ENCODE measurements at regions not wholly inside any gene's neighbourhood (a gene's known extent, or its start where the extent isn't known, plus 50 kb on each side); places are given as distances from the start of the nearest gene placed in this dataset.

GRCh38 chr14:76264384-76264783 lies 111.6 kb upstream of the ESRRB start:
- H3K4me1 Mint-ChIP-seq (ENCODE audit: low read depth), result no peaks in the 10 kb centered on the region
- no peak overlapping the region for H3K27ac Mint-ChIP-seq
- no peaks in the 10 kb centered on the region for H3K36me3 Mint-ChIP-seq (ENCODE audit: low read depth)
- peaks cover under 1% of the 10 kb centered on the region for H3K27me3 Mint-ChIP-seq (ENCODE audit: low read depth)
- H3K9me3 Mint-ChIP-seq, result no peaks in the 10 kb centered on the region
- H3K4me3 Mint-ChIP-seq, result no peak overlapping the region

DNA sequence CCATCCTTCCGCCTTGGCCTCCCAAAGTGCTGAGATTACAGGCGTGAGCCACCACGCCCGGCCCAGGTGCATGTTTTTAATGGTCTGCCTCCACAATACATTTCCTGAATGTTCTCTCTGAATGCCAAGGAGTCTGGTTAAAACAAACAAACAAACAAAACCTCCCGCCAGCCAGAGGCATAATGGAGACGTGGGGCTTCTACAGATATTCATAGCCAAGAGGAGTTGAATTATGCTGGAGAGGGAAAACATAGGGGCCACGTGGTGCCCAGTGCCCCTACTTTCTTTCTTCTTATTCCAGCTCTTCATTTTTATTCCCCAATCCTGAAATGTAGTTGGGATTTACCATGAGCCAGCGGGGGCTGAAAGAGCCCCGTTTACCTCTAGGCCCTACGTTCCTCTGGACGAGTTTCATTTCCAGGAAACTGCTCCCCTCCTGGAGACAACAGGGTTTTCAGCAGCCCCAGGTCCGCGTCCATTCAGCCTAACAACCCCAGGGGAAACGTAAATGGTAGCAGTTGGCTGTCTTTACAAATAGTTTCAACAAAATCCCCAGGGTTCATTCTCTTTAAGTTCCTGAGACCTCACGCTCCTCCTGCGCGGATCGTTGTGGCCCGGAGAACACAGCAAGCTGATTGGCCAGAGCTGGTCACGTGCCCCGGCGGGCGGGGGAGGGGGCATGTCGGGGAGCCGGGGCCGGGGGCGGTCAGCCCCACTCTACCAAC lies 108.5 kb upstream of the ESRRB start:
- no peaks in the 10 kb centered on the region for H3K9me3 Mint-ChIP-seq
- no peaks in the 10 kb centered on the region for H3K4me1 Mint-ChIP-seq (ENCODE audit: low read depth)
- H3K27ac Mint-ChIP-seq, result no peak overlapping the region
- no peak overlapping the region for H3K4me3 Mint-ChIP-seq
- peaks cover 4% of the 10 kb centered on the region for H3K27me3 Mint-ChIP-seq (ENCODE audit: low read depth)
- H3K36me3 Mint-ChIP-seq (ENCODE audit: low read depth), result no peaks in the 10 kb centered on the region

DNA sequence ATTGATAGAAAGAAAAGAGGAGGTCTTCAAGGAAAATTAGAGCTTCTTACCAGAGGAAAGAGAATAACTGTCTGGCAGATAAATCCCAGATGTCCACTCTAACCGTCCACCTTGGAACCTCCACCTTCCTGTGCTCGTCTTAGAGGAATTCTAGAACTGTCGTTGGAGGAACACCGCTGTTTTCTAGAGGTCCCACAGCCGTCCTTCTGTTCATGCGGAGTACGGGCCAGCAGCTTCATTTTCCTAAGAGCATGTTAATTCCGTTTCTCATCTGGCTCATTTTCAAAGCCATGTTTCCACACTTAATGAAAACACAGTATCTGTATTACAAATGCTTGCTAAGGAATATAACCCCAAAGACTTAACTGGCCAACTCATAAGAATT lies 107.9 kb upstream of the ESRRB start:
- Mint-ChIP-seq H3K27me3 (ENCODE audit: low read depth) (peaks cover 4% of the 10 kb centered on the region), H3K4me1 (ENCODE audit: low read depth) (no peaks in the 10 kb centered on the region), H3K4me3 (no peak overlapping the region), H3K36me3 (ENCODE audit: low read depth) (no peaks in the 10 kb centered on the region), H3K9me3 (no peaks in the 10 kb centered on the region), H3K27ac (no peak overlapping the region)

- Mint-ChIP-seq H3K27ac (no peak overlapping the region), H3K4me3 (no peak overlapping the region), H3K36me3 (ENCODE audit: low read depth) (no peaks in the 10 kb centered on the region), H3K27me3 (ENCODE audit: low read depth) (peaks cover 4% of the 10 kb centered on the region), H3K9me3 (no peaks in the 10 kb centered on the region), H3K4me1 (ENCODE audit: low read depth) (no peaks in the 10 kb centered on the region)
Measured at GRCh38 chr14:76268700-76269099, 107.2 kb upstream of the ESRRB start.

DNA sequence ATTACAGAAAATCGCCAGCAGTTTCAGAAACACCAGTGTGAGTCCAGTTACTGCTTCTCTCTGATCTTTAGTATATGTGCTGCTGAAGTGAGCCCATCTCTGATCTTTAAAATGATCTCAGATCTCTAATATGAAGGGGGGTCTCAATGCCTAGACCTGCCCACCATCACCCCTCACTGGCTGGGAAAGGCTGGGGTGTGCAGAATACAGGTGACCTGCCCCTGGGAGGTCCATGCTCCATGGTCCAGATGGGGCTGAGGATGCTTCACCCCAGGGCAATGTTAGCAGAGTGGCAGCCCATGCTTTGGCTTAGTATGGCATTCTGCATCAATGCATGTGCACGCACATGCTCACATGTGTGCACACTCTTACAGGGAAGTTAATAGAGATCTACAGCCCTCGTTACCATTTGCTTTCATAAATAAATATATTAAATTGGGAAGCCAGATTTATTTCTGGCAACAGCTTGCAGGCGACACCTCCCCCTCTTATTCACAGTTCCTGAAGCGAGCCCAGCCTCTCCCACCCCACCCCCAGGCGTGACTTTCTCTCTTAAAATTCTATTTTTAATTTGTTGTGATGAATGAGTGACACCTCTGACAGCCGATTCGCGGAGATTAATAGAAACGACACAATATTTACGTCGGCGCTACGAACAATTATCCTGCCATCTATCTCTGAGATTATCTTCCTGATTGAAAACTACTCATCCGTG lies 104.7 kb upstream of the ESRRB start:
- H3K36me3 Mint-ChIP-seq (ENCODE audit: low read depth), result no peaks in the 10 kb centered on the region
- no peak overlapping the region for H3K27ac Mint-ChIP-seq
- H3K4me1 Mint-ChIP-seq (ENCODE audit: low read depth), result no peaks in the 10 kb centered on the region
- H3K27me3 Mint-ChIP-seq (ENCODE audit: low read depth), result peaks cover 4% of the 10 kb centered on the region
- no peak overlapping the region for H3K4me3 Mint-ChIP-seq
- H3K9me3 Mint-ChIP-seq, result no peaks in the 10 kb centered on the region

GRCh38 chr14:76272349-76272748 lies 103.6 kb upstream of the ESRRB start:
- H3K27ac Mint-ChIP-seq, result no peak overlapping the region

GRCh38 chr14:76272774-76273173 lies 103.2 kb upstream of the ESRRB start:
- Mint-ChIP-seq H3K4me1 (ENCODE audit: low read depth) (no peaks in the 10 kb centered on the region), H3K27ac (no peak overlapping the region), H3K9me3 (no peaks in the 10 kb centered on the region), H3K27me3 (ENCODE audit: low read depth) (peaks cover 4% of the 10 kb centered on the region), H3K36me3 (ENCODE audit: low read depth) (no peaks in the 10 kb centered on the region), H3K4me3 (no peak overlapping the region)

More at GRCh38 chr14:76272349-76272748, 103.6 kb upstream of the ESRRB start:
- no peaks in the 10 kb centered on the region for H3K9me3 Mint-ChIP-seq
- H3K36me3 Mint-ChIP-seq (ENCODE audit: low read depth), result no peaks in the 10 kb centered on the region
- H3K4me1 Mint-ChIP-seq (ENCODE audit: low read depth), result no peaks in the 10 kb centered on the region
- H3K27me3 Mint-ChIP-seq (ENCODE audit: low read depth), result peaks cover 4% of the 10 kb centered on the region
- no peak overlapping the region for H3K4me3 Mint-ChIP-seq

DNA sequence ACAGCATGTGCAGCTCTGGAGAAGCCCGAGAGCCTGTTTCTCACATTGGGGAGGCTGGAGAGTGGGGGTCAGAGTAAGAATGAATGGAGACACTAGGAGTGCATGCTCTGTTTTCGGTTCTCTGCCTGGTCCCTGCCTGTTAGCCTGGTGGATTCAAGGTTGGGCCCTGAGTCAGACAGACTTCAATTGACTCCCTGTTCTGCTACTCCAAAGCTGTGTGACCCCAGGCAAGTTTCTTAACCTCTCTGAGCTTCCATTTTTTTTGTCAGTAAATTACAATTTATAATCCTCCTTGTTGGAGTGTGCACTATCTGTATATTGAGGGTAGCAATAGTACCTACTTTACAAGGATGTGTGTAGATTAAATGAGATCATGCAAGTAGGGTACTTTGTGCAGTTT lies 102.6 kb upstream of the ESRRB start:
- Mint-ChIP-seq H3K4me3 (no peak overlapping the region), H3K4me1 (ENCODE audit: low read depth) (no peaks in the 10 kb centered on the region), H3K36me3 (ENCODE audit: low read depth) (no peaks in the 10 kb centered on the region), H3K27ac (no peak overlapping the region), H3K9me3 (no peaks in the 10 kb centered on the region), H3K27me3 (ENCODE audit: low read depth) (peaks cover 4% of the 10 kb centered on the region)

DNA sequence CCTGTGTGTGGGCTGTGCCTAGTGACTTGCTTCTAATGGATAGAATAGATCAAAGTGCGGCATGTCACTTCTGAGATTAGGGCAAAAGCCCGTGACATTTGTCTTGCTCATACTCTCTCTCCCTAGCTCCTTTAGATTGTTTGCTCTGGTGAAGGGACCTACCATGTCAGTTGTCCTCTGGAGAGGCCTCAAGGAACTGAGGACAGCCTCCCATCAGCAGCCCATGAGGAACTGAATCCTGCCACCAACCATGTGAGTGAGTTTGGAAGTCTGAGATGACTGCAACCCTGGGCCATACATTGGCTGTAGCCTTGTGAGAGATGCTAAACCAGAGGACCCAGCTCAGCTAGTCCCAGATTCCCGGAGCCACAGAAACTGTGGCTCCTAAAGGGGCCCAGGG lies 101.6 kb upstream of the ESRRB start:
- H3K4me1 Mint-ChIP-seq (ENCODE audit: low read depth), result no peaks in the 10 kb centered on the region
- no peaks in the 10 kb centered on the region for H3K9me3 Mint-ChIP-seq
- no peak overlapping the region for H3K4me3 Mint-ChIP-seq
- peaks cover 3% of the 10 kb centered on the region for H3K27me3 Mint-ChIP-seq (ENCODE audit: low read depth)
- H3K27ac Mint-ChIP-seq, result no peak overlapping the region
- H3K36me3 Mint-ChIP-seq (ENCODE audit: low read depth), result no peaks in the 10 kb centered on the region

GRCh38 chr14:76277586-76278130 lies 98.3 kb upstream of the ESRRB start:
- Mint-ChIP-seq H3K36me3 (ENCODE audit: low read depth) (no peaks in the 10 kb centered on the region), H3K4me3 (no peak overlapping the region), H3K27ac (no peak overlapping the region), H3K9me3 (no peaks in the 10 kb centered on the region), H3K27me3 (ENCODE audit: low read depth) (peaks cover 3% of the 10 kb centered on the region), H3K4me1 (ENCODE audit: low read depth) (no peaks in the 10 kb centered on the region)

GRCh38 chr14:76280221-76280620 lies 95.7 kb upstream of the ESRRB start:
- peaks cover 5% of the 10 kb centered on the region for H3K27me3 Mint-ChIP-seq (ENCODE audit: low read depth)
- H3K27ac Mint-ChIP-seq, result no peak overlapping the region
- H3K9me3 Mint-ChIP-seq, result no peaks in the 10 kb centered on the region

DNA sequence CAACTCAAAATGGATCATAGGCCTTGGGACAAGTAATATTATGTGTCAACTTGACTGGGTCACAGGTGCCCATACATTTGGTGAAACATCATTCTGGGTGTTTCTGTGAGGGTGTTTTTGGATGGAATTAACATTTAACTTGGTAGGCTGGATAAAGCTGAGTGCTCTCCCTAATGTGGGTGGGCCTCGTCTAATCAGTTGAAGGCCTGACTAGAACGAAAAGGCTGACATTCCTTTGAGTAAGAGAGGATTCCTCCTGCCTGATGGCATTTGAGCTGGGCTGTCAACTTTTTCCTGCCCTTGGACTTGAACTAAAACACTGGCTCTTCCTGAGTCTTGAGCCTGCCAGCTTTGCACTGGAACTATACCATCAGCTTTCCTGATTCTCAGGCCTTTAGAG lies 93.4 kb upstream of the ESRRB start:
- H3K9me3 Mint-ChIP-seq, result no peaks in the 10 kb centered on the region
- H3K4me3 Mint-ChIP-seq, result no peak overlapping the region
- H3K27me3 Mint-ChIP-seq (ENCODE audit: low read depth), result peaks cover 8% of the 10 kb centered on the region
- no peak overlapping the region for H3K27ac Mint-ChIP-seq
- no peaks in the 10 kb centered on the region for H3K4me1 Mint-ChIP-seq (ENCODE audit: low read depth)
- H3K36me3 Mint-ChIP-seq (ENCODE audit: low read depth), result no peaks in the 10 kb centered on the region

More at GRCh38 chr14:76280221-76280620, 95.7 kb upstream of the ESRRB start:
- H3K36me3 Mint-ChIP-seq (ENCODE audit: low read depth), result no peaks in the 10 kb centered on the region
- no peaks in the 10 kb centered on the region for H3K4me1 Mint-ChIP-seq (ENCODE audit: low read depth)
- no peak overlapping the region for H3K4me3 Mint-ChIP-seq

- Mint-ChIP-seq H3K4me1 (ENCODE audit: low read depth) (no peaks in the 10 kb centered on the region), H3K4me3 (no peak overlapping the region), H3K27ac (no peak overlapping the region)
Measured at GRCh38 chr14:76287063-76287462, 88.9 kb upstream of the ESRRB start.

DNA sequence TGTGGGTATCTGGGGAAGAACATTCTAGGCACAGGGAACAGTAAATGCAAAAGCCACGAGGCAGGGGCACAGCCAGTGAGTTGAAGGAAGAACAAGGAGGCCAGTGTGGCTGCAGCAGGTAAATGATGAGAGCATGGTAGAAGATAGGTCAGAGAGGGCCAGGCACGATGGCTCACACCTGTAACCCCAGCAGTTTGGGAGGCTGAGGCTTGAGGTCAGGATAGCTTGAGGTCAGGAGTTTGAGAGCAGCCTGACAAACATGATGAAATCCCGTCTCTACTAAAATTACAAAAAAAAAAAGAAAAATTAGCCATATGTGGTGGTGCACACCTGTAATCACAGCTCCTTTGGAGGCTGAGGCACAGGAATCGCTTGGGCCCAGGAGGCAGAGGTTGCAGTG lies 86.7 kb upstream of the ESRRB start:
- Mint-ChIP-seq H3K27ac (no peak overlapping the region), H3K9me3 (no peaks in the 10 kb centered on the region), H3K4me3 (no peak overlapping the region), H3K4me1 (ENCODE audit: low read depth) (no peaks in the 10 kb centered on the region), H3K36me3 (ENCODE audit: low read depth) (no peaks in the 10 kb centered on the region), H3K27me3 (ENCODE audit: low read depth) (peaks cover 8% of the 10 kb centered on the region)

More at GRCh38 chr14:76287063-76287462, 88.9 kb upstream of the ESRRB start:
- no peaks in the 10 kb centered on the region for H3K36me3 Mint-ChIP-seq (ENCODE audit: low read depth)
- peaks cover 8% of the 10 kb centered on the region for H3K27me3 Mint-ChIP-seq (ENCODE audit: low read depth)
- H3K9me3 Mint-ChIP-seq, result no peaks in the 10 kb centered on the region

- H3K9me3 Mint-ChIP-seq, result no peaks in the 10 kb centered on the region
- H3K27me3 Mint-ChIP-seq (ENCODE audit: low read depth), result peaks cover 6% of the 10 kb centered on the region
- no peaks in the 10 kb centered on the region for H3K4me1 Mint-ChIP-seq (ENCODE audit: low read depth)
- H3K36me3 Mint-ChIP-seq (ENCODE audit: low read depth), result no peaks in the 10 kb centered on the region
- H3K4me3 Mint-ChIP-seq, result no peak overlapping the region
- H3K27ac Mint-ChIP-seq, result no peak overlapping the region
Measured at GRCh38 chr14:76292561-76292960, 83.4 kb upstream of the ESRRB start.
